ENCODE measurements at regions not wholly inside any gene's neighbourhood (a gene's known extent, or its start where the extent isn't known, plus 50 kb on each side); places are given as distances from the start of the nearest gene placed in this dataset.

GRCh38 chr11:15446929-15447328, 332.2 kb downstream of the INSC start:
- TF ChIP-seq POLR2A (IDR thresholded peaks at IDR 0.05; ENCODE audit: low read length) = no peak
- no peak for TF ChIP-seq GATA1 (IDR thresholded peaks at IDR 0.05; ENCODE audit: low read depth, low read length)

All from erythroblast (primary cell).